Endodermal cell (in vitro differentiated cells): ENCODE measurements at regions not wholly inside any gene's neighbourhood (a gene's known extent, or its start where the extent isn't known, plus 50 kb on each side); places are given as distances from the start of the nearest gene placed in this dataset.

ENCODE experiments used
- DNase-seq: peaks from one replicate; pipeline ENCODE4 v3.0.0-alpha.2; 2017
- H3K27ac ChIP-seq: 2 replicates; pipeline ENCODE4 v1.5.1; 2013; ENCODE audit warnings: mild to moderate bottlenecking, low read depth, low read length, moderate library complexity
- H3K27me3 ChIP-seq: 2 replicates; pipeline ENCODE4 v1.6.1; 2013; ENCODE audit warnings: mild to moderate bottlenecking, low read length, moderate library complexity; ENCODE audit not compliant: insufficient read depth, control insufficient read depth, poor library complexity, severe bottlenecking
- H3K36me3 ChIP-seq: 2 replicates; pipeline ENCODE4 v1.7.0; 2013; ENCODE audit warnings: mild to moderate bottlenecking, low read length, moderate library complexity; ENCODE audit not compliant: control insufficient read depth, insufficient read depth
- H3K4me1 ChIP-seq: one replicate; pipeline ENCODE4 v1.7.0; 2013; ENCODE audit warnings: low read length; ENCODE audit not compliant: control insufficient read depth, insufficient read depth
- H3K4me3 ChIP-seq: 2 replicates; pipeline ENCODE4 v1.5.1; 2013; ENCODE audit warnings: mild to moderate bottlenecking, low read length, moderate library complexity
- H3K9ac ChIP-seq: 2 replicates; pipeline ENCODE4 v1.6.1; 2013; ENCODE audit warnings: mild to moderate bottlenecking, low read length, moderate library complexity; ENCODE audit not compliant: poor library complexity, severe bottlenecking; ENCODE audit errors: extremely low read depth
- H3K9me3 ChIP-seq: 2 replicates; pipeline ENCODE4 v1.6.1; 2013; ENCODE audit warnings: mild to moderate bottlenecking, low read length, moderate library complexity; ENCODE audit not compliant: control insufficient read depth
- H3K27ac Mint-ChIP-seq: 2 replicates; pipeline ENCODE4 v1.8.0; 2020; ENCODE audit warnings: mixed read lengths
- H3K27me3 Mint-ChIP-seq: 2 replicates; pipeline ENCODE4 v1.8.0; 2021; ENCODE audit warnings: mild to moderate bottlenecking, mixed read lengths; ENCODE audit not compliant: insufficient read depth
- H3K36me3 Mint-ChIP-seq: 2 replicates; pipeline ENCODE4 v1.8.0; 2020; ENCODE audit warnings: low read depth, mixed read lengths
- H3K4me1 Mint-ChIP-seq: 2 replicates; pipeline ENCODE4 v1.8.0; 2020; ENCODE audit warnings: mixed read lengths
- H3K4me3 Mint-ChIP-seq: 2 replicates; pipeline ENCODE4 v1.8.0; 2020; ENCODE audit warnings: mild to moderate bottlenecking, moderate library complexity, mixed read lengths
- H3K9me3 Mint-ChIP-seq: 2 replicates; pipeline ENCODE4 v1.8.0; 2020; ENCODE audit warnings: mild to moderate bottlenecking, mixed read lengths
- CTCF ChIP-seq: fragments of 200-600 bp; sonication (generic); conservative IDR thresholded peaks from 2 replicates; pipeline ENCODE4 v1.5.0; 2021; ENCODE audit warnings: antibody characterized with exemption, mild to moderate bottlenecking
- WGBS, 2 experiments: methylation state at CpG; one replicate each; pipeline versions ENCODE4 v1.1.5 to v1.1.7; 2013; ENCODE audit warnings: missing lambda C conversion rate in 2 of 2, mixed read lengths in 1 of 2; ENCODE audit not compliant: insufficient coverage in 1 of 2, insufficient read length in 1 of 2; 5-methylcytosine and 5-hydroxymethylcytosine counted together

- H3K4me1 ChIP-seq, result no peaks in the 10 kb centered on the region
- H3K36me3 ChIP-seq, result no peaks in the 10 kb centered on the region
- no peaks in the 10 kb centered on the region for H3K27me3 ChIP-seq
- H3K4me3 ChIP-seq, result no peak overlapping the region
- H3K27me3 Mint-ChIP-seq, result no peaks in the 10 kb centered on the region
- no peaks in the 10 kb centered on the region for H3K9me3 ChIP-seq
- H3K27ac ChIP-seq, result no peak overlapping the region
- TF ChIP-seq CTCF, result no peak
- H3K9ac ChIP-seq, result no peak overlapping the region
- H3K4me1 Mint-ChIP-seq, result no peaks in the 10 kb centered on the region
- 94 to 100% methylated on average over 1 to 6 of the region's 6 CpGs for WGBS, 2 experiments
- no peaks in the 10 kb centered on the region for H3K36me3 Mint-ChIP-seq
- no peaks in the 10 kb centered on the region for H3K9me3 Mint-ChIP-seq
- H3K4me3 Mint-ChIP-seq, result no peak overlapping the region
- H3K27ac Mint-ChIP-seq, result no peak overlapping the region
- no peak for DNase-seq
Measured at GRCh38 chr6:101284131-101284530, 109.4 kb upstream of the GRIK2 start.

GRCh38 chr6:101286146-101286545 lies 107.4 kb upstream of the GRIK2 start:
- no peak overlapping the region for H3K27ac ChIP-seq
- H3K4me3 ChIP-seq, result no peak overlapping the region
- 100% methylated on average over 1 of the region's 2 CpGs; no CpG with 5 or more reads in 1 of the 2 experiments for WGBS, 2 experiments
- TF ChIP-seq CTCF, result no peak
- no peaks in the 10 kb centered on the region for H3K27me3 ChIP-seq
- H3K9me3 ChIP-seq, result no peaks in the 10 kb centered on the region
- no peak overlapping the region for H3K4me3 Mint-ChIP-seq
- no peaks in the 10 kb centered on the region for H3K27me3 Mint-ChIP-seq
- H3K36me3 Mint-ChIP-seq, result no peaks in the 10 kb centered on the region
- peaks cover 4% of the 10 kb centered on the region for H3K4me1 Mint-ChIP-seq
- no peaks in the 10 kb centered on the region for H3K36me3 ChIP-seq
- DNase-seq, result no peak
- H3K27ac Mint-ChIP-seq, result no peak overlapping the region
- H3K9ac ChIP-seq, result no peak overlapping the region
- H3K9me3 Mint-ChIP-seq, result no peaks in the 10 kb centered on the region
- no peaks in the 10 kb centered on the region for H3K4me1 ChIP-seq

GRCh38 chr6:101290346-101290745 lies 103.2 kb upstream of the GRIK2 start:
- H3K4me1 ChIP-seq, result no peaks in the 10 kb centered on the region
- H3K36me3 ChIP-seq, result no peaks in the 10 kb centered on the region

More at GRCh38 chr6:101290346-101290745, 103.2 kb upstream of the GRIK2 start:
- Mint-ChIP-seq H3K9me3 (peaks cover 23% of the 10 kb centered on the region), H3K27me3 (no peaks in the 10 kb centered on the region), H3K27ac (no peak overlapping the region), H3K4me1 (peaks cover 4% of the 10 kb centered on the region), H3K36me3 (no peaks in the 10 kb centered on the region), H3K4me3 (no peak overlapping the region)
- WGBS, 2 experiments, result 96 to 100% methylated on average over 1 to 2 of the region's 2 CpGs
- no peak for DNase-seq
- TF ChIP-seq CTCF, result no peak
- Histone ChIP-seq H3K9me3 (peaks cover 25% of the 10 kb centered on the region), H3K4me3 (no peak overlapping the region), H3K9ac (no peak overlapping the region), H3K27me3 (no peaks in the 10 kb centered on the region), H3K27ac (no peak overlapping the region)
